HAP-1 (cell line): ENCODE measurements at regions not wholly inside any gene's neighbourhood (a gene's known extent, or its start where the extent isn't known, plus 50 kb on each side); places are given as distances from the start of the nearest gene placed in this dataset.

Experiments used
- DNase-seq, 2 experiments: peaks; one replicate each; pipeline ENCODE4 v3.0.0-alpha.2; 2016 to 2020; ENCODE audit warnings: low spot score in 2 of 2
- H3K27me3 ChIP-seq: fragments of 250-450 bp; sonication (Bioruptor Pico); 2 replicates; pipeline ENCODE4 v1.5.1; 2020; ENCODE audit warnings: low read depth, mild to moderate bottlenecking, moderate library complexity
- H3K36me3 ChIP-seq: fragments of 250-450 bp; sonication (Bioruptor Pico); replicated peaks from 2 replicates; pipeline ENCODE4 v1.5.1; 2020; ENCODE audit warnings: mild to moderate bottlenecking
- H3K4me1 ChIP-seq: fragments of 250-450 bp; sonication (Bioruptor Pico); 2 replicates; pipeline ENCODE4 v1.5.1; 2020; ENCODE audit warnings: mild to moderate bottlenecking
- H3K4me3 ChIP-seq: fragments of 250-450 bp; sonication (Bioruptor Pico); 2 replicates; pipeline ENCODE4 v1.5.1; 2020; ENCODE audit warnings: mild to moderate bottlenecking, moderate library complexity
- H3K9me3 ChIP-seq: fragments of 250-450 bp; sonication (Bioruptor Pico); 2 replicates; pipeline ENCODE4 v1.5.1; 2020; ENCODE audit warnings: mild to moderate bottlenecking, moderate library complexity
- in situ Hi-C: fragments of 300-500 bp; cut with MboI; formaldehyde crosslinking; loops from 3 replicates; pipeline ENCODE4 v1.14.3; 2020; ENCODE audit warnings: low sequenced_read_pairs, inconsistent platforms, mixed read lengths

DNA sequence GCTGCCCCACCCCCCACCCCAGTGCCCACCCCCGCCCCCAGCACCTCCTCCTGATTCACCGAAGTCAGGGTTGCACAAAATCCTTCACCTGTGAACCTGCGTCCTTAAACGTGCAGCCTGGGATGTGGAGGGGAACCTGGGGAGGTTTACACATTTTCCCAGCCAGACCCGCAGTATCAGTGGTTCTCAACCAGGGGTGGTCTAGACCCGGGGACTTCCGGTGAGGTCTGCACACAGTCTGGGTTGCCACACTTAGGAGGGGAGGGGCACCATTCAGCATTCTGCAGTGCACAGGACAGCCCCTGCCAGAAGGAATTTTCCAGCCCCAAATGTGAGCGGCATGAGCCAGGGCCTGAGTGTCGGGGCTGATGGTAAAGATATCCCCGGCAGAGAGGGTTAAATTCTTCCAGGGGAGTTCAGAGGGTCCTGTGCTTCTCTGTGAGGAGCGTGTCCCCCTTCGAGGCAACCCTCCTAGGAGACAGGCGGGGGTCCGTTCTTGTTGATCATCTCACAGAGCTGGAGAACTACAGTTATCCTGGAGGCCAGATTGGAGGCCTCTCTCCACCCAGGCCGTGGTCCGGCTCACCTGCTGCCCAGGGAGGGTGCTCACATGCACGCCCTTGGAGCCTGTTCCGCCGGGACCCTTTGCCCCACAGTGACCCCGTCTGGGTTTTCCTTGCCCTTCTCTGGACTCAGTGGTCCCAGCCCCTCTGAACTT lies 113.6 kb downstream of the SIK1 start:
- no peaks in the 10 kb centered on the region for H3K4me1 ChIP-seq
- no peaks in the 10 kb centered on the region for H3K9me3 ChIP-seq
- H3K4me3 ChIP-seq, result no peak overlapping the region
- in situ Hi-C loops, result loop anchor here (10.0 kb wide), 1 partner anchor 341 kb away; the partner anchor contains the start of genes HSF2BP and RRP1B
- H3K27me3 ChIP-seq, result no peaks in the 10 kb centered on the region
- H3K36me3 ChIP-seq, result no peaks in the 10 kb centered on the region
- DNase-seq, result no peak

DNA sequence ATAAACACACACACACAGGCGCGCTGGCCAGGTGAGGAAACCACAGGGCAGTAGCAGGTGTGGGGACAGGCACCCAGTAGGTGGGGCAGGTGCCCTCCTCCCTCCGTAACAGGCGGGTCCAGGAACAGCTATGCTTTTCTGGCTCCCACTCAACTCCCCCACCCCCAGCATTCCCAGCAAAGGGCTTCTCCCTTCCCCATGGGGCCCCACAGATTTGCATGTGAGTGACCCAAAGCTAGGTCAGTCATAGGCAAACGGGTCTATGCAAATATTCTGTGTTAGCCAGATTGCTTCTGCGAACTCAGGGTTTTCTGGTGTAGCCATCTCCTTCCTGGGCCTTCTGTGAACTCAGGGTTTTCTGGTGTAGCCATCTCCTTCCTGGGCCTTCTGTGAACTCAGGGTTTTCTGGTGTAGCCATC lies 114.2 kb downstream of the SIK1 start:
- no peaks in the 10 kb centered on the region for H3K27me3 ChIP-seq
- DNase-seq, result no peak
- in situ Hi-C loops, result loop anchor here (10.0 kb wide), 1 partner anchor 342 kb away; the partner anchor contains the start of genes HSF2BP and RRP1B
- H3K36me3 ChIP-seq, result no peaks in the 10 kb centered on the region
- H3K4me1 ChIP-seq, result no peaks in the 10 kb centered on the region
- no peaks in the 10 kb centered on the region for H3K9me3 ChIP-seq
- no peak overlapping the region for H3K4me3 ChIP-seq

DNA sequence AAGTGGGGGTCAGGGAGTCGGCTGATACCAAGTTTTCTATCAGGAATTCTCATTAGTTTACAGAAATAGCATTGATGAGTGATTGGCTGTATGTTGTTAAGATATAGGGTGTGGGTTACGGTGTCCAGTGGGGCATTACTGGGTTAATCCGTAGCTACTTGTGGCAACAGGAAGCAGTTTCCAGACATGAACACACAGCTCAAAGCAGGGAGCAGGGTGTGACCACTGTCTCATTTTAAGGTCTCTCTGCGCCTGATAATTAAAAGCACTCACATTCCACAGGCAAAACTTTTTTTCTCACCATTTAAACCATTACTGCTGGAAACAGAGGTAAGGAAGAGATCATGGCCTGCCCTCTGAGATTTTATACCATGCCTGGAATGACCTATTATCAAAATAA lies 114.9 kb downstream of the SIK1 start:
- Histone ChIP-seq H3K9me3 (no peaks in the 10 kb centered on the region), H3K4me3 (no peak overlapping the region), H3K4me1 (no peaks in the 10 kb centered on the region), H3K27me3 (no peaks in the 10 kb centered on the region), H3K36me3 (no peaks in the 10 kb centered on the region)
- in situ Hi-C loops, result loop anchor here (10.0 kb wide), 1 partner anchor 343 kb away; the partner anchor contains the start of genes HSF2BP and RRP1B
- DNase-seq, result no peak

DNA sequence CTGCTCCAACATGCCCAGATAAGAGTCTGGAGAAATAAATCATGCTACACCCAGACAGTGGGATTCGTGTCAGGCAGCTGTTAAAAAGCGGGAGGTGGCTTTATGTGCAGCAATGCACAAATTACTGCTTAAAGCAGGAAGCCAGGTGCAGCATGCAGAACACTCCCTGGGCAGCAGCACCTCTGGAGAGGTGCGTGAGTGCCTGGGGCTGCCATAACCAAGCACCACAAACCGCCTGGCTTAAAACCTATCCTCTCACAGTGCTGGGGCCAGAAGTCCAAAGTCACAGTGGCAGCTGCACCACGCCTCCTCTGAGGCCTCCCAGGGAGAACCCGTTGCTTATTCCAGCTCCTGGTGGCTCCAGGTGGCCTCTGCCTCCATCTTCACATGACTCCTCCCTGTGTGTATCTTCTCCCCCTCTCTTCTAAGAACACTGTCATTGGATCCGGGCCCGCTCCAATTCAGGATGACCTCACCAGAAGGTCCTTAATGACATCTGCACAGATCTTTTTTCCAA lies 115.6 kb downstream of the SIK1 start:
- Histone ChIP-seq H3K9me3 (no peaks in the 10 kb centered on the region), H3K4me3 (no peak overlapping the region), H3K36me3 (no peaks in the 10 kb centered on the region), H3K4me1 (no peaks in the 10 kb centered on the region), H3K27me3 (no peaks in the 10 kb centered on the region)
- no peak for DNase-seq
- in situ Hi-C loops, result loop anchor here (10.0 kb wide), 1 partner anchor 343 kb away; the partner anchor contains the start of genes HSF2BP and RRP1B

DNA sequence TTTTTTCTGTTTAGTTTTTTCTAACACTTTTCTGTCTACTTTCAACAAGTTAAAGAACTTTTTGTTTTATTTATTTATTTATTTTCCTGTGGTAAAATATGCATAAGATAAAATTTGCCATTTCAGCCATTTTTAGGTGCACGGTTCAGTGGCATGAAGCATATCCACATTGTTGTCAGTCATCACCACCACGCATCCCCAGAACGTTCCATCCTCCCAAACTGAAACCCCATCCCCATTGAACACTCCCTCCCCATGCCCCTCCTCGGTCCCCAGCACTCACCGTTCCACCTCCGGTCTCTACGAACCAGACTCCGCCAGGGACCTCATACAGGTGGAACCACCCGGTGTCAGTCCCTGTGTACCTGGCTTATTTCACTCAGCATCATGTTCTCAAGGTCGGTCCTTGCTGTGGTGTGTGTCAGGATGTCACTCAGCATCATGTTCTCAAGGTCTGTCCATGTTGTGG lies 118.1 kb downstream of the SIK1 start:
- in situ Hi-C loops, result no loop called here

DNA sequence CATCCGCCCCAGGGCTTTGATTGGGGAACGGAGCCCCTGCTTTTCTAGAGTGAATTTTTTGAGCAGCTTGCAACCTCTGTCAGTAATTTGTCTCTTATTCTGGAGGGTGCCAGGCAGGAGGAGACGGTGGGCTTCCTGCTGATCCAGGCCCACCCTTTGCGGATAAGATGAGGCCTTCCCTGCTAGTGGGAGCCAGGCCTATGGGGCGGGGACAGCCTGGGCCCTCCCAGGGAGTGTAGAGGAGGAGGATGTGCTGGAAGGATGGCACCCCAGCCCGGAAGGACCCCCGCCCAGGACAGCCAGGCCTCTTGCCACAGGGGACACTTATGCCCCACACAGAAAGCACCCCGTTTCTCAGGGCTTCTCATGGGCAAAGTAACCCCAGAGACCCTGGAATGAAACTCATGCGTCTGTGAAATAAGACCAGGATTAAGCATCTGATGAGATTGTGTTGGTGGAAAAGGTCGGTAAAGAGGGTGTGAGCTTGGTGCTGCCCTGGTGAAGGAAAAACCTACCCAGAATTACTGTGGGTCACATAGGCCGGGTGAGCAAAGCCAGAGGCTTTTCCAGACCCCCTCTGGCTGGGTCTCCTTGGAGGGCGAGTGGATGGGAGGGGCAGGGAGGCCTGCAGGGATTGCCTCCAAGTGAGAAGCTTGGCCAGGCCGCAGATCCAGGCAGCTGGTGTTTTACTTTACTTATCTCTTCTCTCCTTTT lies 118.7 kb downstream of the SIK1 start:
- H3K27me3 ChIP-seq, result no peaks in the 10 kb centered on the region
- no peaks in the 10 kb centered on the region for H3K36me3 ChIP-seq
- H3K4me1 ChIP-seq, result no peaks in the 10 kb centered on the region
- H3K9me3 ChIP-seq, result no peaks in the 10 kb centered on the region
- DNase-seq, result no peak
- no peak overlapping the region for H3K4me3 ChIP-seq
- in situ Hi-C loops, result no loop called here

More for the DNA sequence above, 118.1 kb downstream of the SIK1 start:
- no peaks in the 10 kb centered on the region for H3K36me3 ChIP-seq
- no peaks in the 10 kb centered on the region for H3K27me3 ChIP-seq
- no peaks in the 10 kb centered on the region for H3K9me3 ChIP-seq
- no peaks in the 10 kb centered on the region for H3K4me1 ChIP-seq
- no peak for DNase-seq
- no peak overlapping the region for H3K4me3 ChIP-seq

DNA sequence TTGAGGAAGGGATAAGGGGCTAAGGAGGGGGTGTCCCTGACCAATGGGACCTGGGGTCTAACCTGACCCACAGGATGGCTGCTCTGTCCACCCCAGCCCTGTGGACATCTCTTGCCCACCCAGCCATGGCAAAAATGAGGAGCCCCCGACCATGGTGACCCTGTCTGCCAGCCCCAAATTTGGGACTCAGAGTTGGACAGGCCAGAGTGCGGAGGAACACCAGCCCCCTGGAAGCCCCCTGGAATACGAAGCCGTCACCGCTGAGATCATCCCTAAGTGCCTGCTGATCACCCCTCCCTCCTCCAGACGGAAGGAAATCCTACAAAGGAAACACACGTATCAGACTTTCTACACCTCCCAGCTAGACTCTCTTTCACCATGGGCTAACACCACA lies 119.3 kb downstream of the SIK1 start:
- DNase-seq, result no peak
- no peak overlapping the region for H3K4me3 ChIP-seq
- H3K4me1 ChIP-seq, result no peaks in the 10 kb centered on the region
- no peaks in the 10 kb centered on the region for H3K36me3 ChIP-seq
- H3K27me3 ChIP-seq, result no peaks in the 10 kb centered on the region
- in situ Hi-C loops, result no loop called here
- no peaks in the 10 kb centered on the region for H3K9me3 ChIP-seq

DNA sequence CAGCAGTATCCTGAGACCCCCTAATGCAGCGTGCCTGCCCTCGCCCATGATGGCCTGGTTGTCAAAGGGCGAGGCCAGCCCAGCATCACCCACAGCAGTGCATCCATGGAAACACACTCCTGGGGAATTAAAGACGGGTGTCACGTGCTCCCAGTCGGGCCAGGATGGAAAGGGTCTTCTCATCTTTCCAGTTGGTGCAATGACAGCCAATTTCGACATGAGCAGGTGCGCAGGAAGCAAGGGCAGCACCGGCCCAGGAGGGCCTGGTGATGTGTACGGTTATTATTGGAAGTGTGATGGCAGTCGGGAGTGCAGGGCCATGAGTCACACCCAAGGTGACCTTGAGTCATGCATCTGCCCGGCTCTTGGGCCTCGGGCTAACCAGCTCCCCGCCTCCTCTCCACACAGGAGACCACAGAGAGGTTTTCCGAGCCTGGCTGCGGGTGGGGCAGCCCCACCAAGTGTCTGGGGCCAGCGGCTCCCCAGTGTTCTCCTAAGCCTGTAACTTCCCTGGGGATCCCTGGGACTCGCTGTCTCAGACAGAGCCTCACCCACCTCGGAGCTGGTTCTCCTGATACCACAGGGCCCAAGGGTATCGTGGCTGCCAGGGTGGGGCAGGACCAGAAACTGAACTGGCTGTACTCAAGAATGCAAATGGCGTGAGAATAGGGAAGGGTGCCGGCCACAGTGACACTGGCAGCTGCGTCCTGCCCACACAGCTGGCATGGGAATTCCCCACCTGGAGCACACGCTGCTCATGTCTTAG lies 119.8 kb downstream of the SIK1 start:
- Histone ChIP-seq H3K4me3 (no peak overlapping the region), H3K36me3 (no peaks in the 10 kb centered on the region), H3K27me3 (no peaks in the 10 kb centered on the region), H3K9me3 (no peaks in the 10 kb centered on the region), H3K4me1 (no peaks in the 10 kb centered on the region)
- no peak for DNase-seq
- in situ Hi-C loops, result no loop called here

DNA sequence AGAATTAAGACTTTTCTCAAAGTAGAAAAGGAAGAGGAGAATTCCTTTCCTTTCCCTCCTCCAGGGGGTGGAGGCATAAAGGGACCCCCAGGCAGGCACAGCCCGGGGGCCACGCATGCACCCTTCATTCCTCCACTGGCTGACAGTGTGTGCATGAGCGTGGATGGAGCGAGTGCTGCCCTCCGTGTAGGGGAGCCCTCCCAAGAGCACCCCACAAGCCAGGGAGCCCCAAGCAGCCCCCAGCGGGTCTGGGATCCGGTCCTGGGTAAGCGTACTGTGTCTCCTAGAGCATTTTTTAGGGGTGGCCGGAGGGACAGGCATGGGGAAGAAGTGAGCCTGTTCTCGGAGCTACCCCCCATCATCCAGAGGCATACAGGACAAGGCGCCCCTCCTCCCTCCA lies 120.5 kb downstream of the SIK1 start:
- no peak for DNase-seq

DNA sequence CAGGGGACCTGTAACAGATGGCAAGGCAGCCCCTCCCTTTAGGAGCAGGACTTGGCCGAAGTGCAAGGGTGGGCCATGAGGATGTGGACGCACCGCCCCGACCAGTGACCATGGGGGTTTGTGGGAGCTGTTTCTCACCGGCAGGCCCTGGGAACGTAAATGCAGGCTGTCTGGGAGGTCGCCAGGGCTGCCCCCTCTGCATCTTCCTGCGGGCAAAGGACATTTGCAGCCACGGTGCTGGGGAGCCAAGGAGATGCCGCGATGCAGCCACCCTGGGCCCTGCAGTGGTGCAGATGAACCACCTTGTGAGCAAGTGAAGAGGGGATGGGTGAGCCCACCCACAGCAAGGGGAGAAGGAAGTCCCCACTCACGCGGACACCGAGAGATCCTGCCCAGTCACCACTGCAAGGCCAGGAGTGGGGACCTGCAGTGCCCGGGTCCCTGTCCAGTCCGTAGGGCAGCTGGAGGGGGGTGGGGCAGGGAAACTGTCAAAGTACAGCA lies 121.1 kb downstream of the SIK1 start:
- DNase-seq, result no peak
- no peaks in the 10 kb centered on the region for H3K9me3 ChIP-seq
- in situ Hi-C loops, result no loop called here
- H3K4me1 ChIP-seq, result no peaks in the 10 kb centered on the region
- H3K4me3 ChIP-seq, result no peak overlapping the region
- H3K36me3 ChIP-seq, result no peaks in the 10 kb centered on the region
- no peaks in the 10 kb centered on the region for H3K27me3 ChIP-seq

More for the DNA sequence above, 120.5 kb downstream of the SIK1 start:
- H3K36me3 ChIP-seq, result no peaks in the 10 kb centered on the region
- no peak overlapping the region for H3K4me3 ChIP-seq
- no peaks in the 10 kb centered on the region for H3K27me3 ChIP-seq
- in situ Hi-C loops, result no loop called here
- H3K9me3 ChIP-seq, result no peaks in the 10 kb centered on the region
- no peaks in the 10 kb centered on the region for H3K4me1 ChIP-seq

DNA sequence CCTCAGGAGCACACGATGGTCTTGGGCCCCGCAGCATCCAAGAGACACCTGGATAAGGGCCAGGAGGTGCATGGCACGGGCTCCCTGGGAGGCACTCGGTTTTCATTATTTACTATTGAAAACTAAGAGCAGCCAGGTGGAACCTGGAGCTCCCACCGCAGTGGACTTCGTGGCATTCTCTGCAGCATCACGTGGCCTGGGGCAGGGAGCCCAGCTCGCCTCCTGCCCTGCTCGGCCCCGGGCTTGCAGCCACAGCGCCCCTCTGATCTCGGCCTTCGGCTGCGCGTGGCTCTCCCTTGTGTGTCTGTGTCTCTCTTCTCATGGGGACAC lies 121.6 kb downstream of the SIK1 start:
- in situ Hi-C loops, result no loop called here
- no peaks in the 10 kb centered on the region for H3K36me3 ChIP-seq
- H3K4me3 ChIP-seq, result no peak overlapping the region
- no peaks in the 10 kb centered on the region for H3K4me1 ChIP-seq
- no peaks in the 10 kb centered on the region for H3K27me3 ChIP-seq
- H3K9me3 ChIP-seq, result no peaks in the 10 kb centered on the region
- DNase-seq, result no peak

DNA sequence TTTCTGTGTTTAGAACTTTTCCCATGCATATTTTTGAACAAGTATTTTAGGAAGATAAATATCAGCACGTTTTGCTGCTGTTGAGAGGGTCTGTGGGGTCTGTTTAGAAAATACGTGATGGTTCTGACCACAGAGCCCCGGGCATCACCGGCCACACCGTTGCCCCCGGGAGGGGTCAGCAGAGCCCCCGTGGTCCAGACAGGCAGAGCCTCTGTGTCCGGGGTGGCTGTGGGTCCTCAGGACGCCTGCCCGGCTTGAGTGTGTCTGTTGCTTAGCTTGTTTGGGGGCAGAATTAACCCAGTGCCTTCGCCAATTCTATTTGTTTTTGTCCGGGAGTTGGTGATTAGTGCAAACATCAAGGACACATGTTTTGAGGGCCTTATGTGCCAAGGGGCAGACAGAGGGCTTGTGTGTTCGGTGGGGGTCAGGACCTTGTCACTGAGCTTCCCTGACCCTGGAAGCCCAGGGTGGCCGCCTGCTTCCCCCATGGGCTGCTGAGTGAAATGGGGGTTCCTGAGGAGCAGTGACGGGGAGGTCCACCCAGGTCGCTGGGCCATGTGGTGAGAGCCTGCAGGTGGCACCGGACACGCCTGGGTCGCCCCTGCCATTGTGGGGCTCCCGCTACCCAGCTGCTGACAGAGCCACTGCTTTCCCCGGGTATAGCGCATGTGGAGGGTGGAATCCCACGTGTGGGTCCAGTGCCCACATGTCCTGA lies 122.2 kb downstream of the SIK1 start:
- in situ Hi-C loops, result no loop called here
- no peak for DNase-seq
- Histone ChIP-seq H3K4me1 (no peaks in the 10 kb centered on the region), H3K36me3 (no peaks in the 10 kb centered on the region), H3K4me3 (no peak overlapping the region), H3K27me3 (no peaks in the 10 kb centered on the region), H3K9me3 (no peaks in the 10 kb centered on the region)

DNA sequence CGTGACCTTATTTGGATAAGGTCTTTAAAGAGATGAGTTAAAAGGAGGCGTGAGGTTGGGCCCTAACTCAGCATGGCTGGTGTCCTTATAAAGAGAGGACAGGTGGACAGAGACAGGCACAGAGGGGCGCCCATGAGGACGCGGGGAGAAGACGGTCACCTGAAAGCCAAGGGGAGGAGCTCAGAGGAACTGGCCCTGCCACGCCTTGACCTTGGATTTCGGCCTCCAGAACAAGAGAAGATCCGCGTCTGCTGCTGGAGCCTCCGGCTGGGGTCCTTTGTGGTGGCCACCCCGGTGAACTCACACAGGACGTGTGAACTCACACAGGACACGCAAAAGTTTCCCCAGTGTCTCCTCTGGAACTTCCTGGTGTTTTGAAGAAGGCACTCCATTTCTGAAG lies 122.7 kb downstream of the SIK1 start:
- Histone ChIP-seq H3K9me3 (no peaks in the 10 kb centered on the region), H3K4me1 (no peaks in the 10 kb centered on the region), H3K4me3 (no peak overlapping the region), H3K27me3 (no peaks in the 10 kb centered on the region), H3K36me3 (no peaks in the 10 kb centered on the region)
- no peak for DNase-seq
- in situ Hi-C loops, result no loop called here
